ENCODE measurements at regions not wholly inside any gene's neighbourhood (a gene's known extent, or its start where the extent isn't known, plus 50 kb on each side); places are given as distances from the start of the nearest gene placed in this dataset.
"Not testable (repeated sequence)": the region's sequence is repeated elsewhere in the genome, so short reads cannot be mapped to it uniquely, and the experiment has no call there.

- DNase-seq (ENCODE audit: low read depth in 2 of 2) = no peak
Observed at GRCh38 chr9:115301581-115301980, 183.6 kb upstream of the TNC start.

DNA sequence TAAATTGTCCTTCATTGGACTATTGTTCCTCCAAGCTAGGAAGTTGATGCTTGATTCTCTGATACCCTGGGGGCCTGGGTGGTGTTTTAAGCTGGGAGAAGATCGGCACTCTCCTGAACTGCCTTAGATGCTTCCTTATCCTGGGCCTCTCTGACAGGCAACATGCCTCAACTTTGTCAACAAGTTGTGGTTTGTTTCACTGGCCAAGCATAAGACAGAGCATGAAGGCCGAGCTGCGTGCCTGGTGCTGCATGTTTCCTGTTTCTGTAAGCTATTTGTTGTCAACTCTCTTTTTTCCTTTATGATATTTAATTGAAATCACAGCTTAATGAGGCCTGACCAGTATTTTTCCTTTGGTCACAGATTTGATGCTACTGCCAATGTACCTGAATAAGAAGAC lies 187.6 kb upstream of the TNC start:
- DNase-seq (ENCODE audit: low read depth in 2 of 2) = no peak

- DNase-seq (ENCODE audit: low read depth in 2 of 2) = no peak
Observed at GRCh38 chr9:115306865-115307264, 188.9 kb upstream of the TNC start.

DNA sequence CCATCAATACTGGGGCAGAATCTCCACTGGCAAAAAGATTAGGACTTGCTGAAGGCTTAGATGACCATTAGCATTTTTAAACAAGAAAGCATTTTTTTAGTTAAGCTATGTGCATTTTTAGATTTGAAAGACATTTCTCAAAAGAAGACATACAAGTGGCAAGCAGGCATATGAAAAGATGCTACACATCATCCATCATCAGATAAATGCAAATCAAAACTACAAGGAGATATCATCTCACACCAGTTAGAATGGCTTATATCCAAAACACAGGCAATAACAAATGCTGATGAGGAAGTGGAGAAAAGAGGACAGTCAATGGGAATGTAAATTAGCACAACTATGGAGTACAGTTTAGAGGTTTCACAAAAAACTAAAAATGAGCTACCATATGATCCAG lies 195.6 kb upstream of the TNC start:
- DNase-seq (ENCODE audit: low read depth in 2 of 2) = no peak

- no peak for DNase-seq (ENCODE audit: low read depth in 2 of 2)
Observed at GRCh38 chr9:115326461-115326860, 208.5 kb upstream of the TNC start.

- no peak for DNase-seq (ENCODE audit: low read depth in 2 of 2)
Observed at GRCh38 chr9:115327436-115328122, 209.6 kb upstream of the TNC start.

- no peak for DNase-seq (ENCODE audit: low read depth in 2 of 2)
Observed at GRCh38 chr9:115328228-115328627, 210.3 kb upstream of the TNC start.

DNA sequence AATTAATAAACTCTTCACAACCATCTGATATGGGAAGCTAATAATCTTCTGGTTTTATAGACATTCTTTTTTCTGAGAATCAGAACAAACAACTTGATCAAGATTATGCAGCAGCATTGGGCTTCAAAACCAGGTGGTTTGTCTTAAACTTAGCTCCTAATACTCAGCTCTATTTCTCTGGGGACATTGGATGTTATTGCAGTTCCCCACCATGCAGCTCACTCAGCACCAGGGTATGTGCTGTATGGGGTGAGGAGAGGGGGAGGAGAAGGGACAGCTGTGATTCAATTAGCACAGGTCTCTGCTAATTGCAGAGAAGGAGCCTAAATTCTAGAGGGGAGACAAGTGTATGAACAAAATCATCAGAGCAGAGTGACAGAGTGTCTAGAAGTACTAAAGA lies 210.7 kb upstream of the TNC start:
- DNase-seq (ENCODE audit: low read depth in 2 of 2) = no peak

- no peak for DNase-seq (ENCODE audit: low read depth in 2 of 2)
Observed at GRCh38 chr9:115333277-115334070, 215.5 kb upstream of the TNC start.

- DNase-seq (ENCODE audit: low read depth in 2 of 2) = no peak
Observed at GRCh38 chr9:115335439-115335838, 217.5 kb upstream of the TNC start.

- no peak for DNase-seq (ENCODE audit: low read depth in 2 of 2)
Observed at GRCh38 chr9:115340314-115340713, 222.4 kb upstream of the TNC start.

- DNase-seq (ENCODE audit: low read depth in 2 of 2) = no peak
Observed at GRCh38 chr9:115341426-115341825, 223.5 kb upstream of the TNC start.

DNA sequence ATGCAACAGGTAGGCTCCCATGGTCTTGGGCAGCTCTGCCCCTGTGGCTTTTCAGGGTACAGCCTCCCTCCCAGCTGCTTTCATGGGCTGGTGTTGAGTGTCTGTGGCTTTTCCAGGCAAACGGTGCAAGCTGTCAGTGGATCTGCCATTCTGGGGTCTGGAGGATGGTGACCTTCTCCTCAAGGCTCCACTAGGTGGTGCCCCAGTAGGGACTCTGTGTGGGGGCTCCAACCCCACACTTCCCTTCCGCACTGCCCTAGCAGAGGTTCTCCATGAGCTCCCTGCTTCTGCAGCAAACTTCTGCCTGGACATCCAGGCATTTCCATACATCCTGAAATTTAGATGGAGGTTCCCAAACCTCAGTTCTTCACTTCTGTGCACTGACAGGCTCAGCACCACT lies 229.8 kb upstream of the TNC start:
- not testable (repeated sequence) for DNase-seq (ENCODE audit: low read depth in 2 of 2)

- DNase-seq (ENCODE audit: low read depth in 2 of 2) = not testable (repeated sequence)
Observed at GRCh38 chr9:115348936-115349335, 231.0 kb upstream of the TNC start.

- DNase-seq (ENCODE audit: low read depth in 2 of 2) = no peak
Observed at GRCh38 chr9:115349542-115349941, 231.6 kb upstream of the TNC start.

GRCh38 chr9:115350548-115350947 lies 232.6 kb upstream of the TNC start:
- no peak for DNase-seq (ENCODE audit: low read depth in 2 of 2)

DNA sequence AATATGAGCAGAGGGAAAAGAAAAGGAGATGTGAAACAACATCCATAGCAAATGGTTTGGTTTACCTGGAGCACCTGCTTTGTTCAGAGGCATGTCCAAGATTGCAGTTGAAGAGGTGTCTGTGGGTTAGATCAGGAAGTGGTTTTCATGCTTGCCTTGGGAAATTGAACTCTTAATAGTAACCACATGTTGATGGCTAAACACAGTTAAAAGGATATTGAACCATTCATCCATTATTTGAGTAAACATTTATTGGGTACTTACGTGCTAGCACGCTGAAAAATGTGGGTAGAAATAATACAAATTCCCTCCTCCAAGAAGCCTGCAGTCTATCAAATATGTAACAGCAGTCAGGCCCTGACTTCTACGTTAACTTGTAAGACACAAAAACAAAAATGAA lies 235.7 kb upstream of the TNC start:
- DNase-seq (ENCODE audit: low read depth in 2 of 2) = no peak

DNA sequence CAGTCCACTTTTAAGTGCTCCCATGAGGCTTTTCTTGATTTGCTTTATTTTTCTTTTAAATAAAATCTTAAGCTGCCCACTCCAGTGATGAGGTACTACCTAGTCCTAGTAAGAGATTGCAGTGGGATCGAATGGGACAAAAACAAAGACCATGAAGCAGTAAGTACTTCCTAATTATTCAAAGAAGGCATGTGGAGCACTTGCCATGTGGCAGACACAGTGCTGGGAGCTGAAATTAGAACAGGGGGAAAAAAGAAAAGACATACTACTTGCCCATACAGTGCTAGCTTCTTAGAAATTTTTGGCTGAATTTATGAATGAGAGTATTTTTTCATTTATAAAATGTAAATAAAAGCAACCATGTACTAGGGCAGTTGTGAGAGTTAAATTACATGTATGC lies 239.9 kb upstream of the TNC start:
- no peak for DNase-seq (ENCODE audit: low read depth in 2 of 2)

- no peak for DNase-seq (ENCODE audit: low read depth in 2 of 2)
Observed at GRCh38 chr9:115359017-115359780, 241.2 kb upstream of the TNC start.

DNA sequence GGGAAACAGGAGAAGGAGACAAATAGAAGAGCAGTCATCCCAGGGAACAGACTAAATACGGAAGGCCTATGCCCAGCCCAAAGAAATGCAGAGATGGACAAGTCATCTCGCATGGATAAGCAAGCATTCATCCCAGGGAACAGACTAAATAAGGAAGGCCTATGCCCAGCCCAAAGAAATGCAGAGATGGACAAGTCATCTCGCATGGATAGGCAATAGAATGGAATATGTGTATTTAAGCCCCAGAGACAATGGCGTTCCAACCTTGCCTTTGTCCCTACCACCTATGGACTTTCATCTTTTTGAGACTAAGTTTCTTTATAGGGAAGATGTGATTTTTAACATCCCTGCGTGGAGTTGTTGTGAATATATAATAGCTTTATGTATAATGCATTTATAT lies 242.2 kb upstream of the TNC start:
- DNase-seq (ENCODE audit: low read depth in 2 of 2) = no peak

DNA sequence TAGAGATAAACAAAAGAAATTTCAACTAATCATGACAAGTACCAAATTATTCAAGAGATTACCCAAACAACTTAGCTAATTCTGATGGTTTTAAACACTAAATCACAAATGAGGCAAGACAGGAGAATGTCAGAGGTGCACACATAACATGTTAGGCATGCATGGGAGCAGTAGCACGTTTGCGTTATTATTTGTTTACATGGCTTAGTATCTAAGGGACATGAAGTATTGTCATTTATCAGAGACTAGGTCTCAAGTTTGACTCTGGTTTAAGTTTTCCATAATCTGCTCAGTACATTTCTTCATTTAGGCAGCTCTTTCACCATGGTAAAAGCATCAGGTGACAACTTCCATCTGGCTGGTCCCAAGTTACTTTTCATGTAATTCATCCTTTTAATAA lies 244.1 kb upstream of the TNC start:
- DNase-seq (ENCODE audit: low read depth in 2 of 2) = no peak

- no peak for DNase-seq (ENCODE audit: low read depth in 2 of 2)
Observed at GRCh38 chr9:115362640-115363039, 244.7 kb upstream of the TNC start.

DNA sequence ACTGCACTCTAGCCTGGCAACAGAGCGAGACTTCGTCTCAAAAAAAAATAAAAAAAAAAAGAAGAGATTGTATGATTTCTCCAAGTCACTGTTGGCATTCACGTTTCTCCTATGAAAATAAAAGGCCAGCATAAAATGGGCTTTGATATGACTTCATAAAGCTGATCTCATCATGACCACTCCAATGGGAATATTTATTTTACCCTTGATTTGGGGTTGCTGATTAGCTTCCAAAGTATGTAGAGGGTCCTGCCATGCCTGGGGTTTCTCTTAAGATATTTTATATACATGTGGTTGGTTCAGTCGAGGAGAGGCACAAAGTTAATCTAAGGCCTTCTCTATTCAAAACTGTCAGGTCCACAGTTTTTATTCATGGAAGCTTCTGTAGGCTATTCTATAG lies 247.0 kb upstream of the TNC start:
- no peak for DNase-seq (ENCODE audit: low read depth in 2 of 2)

Data from stimulated activated CD4-positive, alpha-beta T cell treated with anti-CD3 and anti-CD28 coated beads, Interleukin-4, amount 100 ng/mL, for 48 hours (primary cell).